Stimulated activated CD8-positive, alpha-beta memory T cell treated with anti-CD3 and anti-CD28 coated beads, Interleukin-15, amount 100 ng/mL, for 24 hours (primary cell): ENCODE measurements at regions not wholly inside any gene's neighbourhood (a gene's known extent, or its start where the extent isn't known, plus 50 kb on each side); places are given as distances from the start of the nearest gene placed in this dataset.

Experiments
- DNase-seq: peaks from one replicate; pipeline ENCODE4 v3.0.0-alpha.2; 2020; ENCODE audit warnings: low read depth

GRCh38 chr3:28739647-28740046 lies 391.0 kb upstream of the AZI2 start:
- DNase-seq: no peak

- no peak for DNase-seq
Observed at GRCh38 chr3:28743271-28743670, 394.6 kb upstream of the AZI2 start.

- DNase-seq: no peak
Observed at GRCh38 chr3:28743831-28744230, 395.2 kb upstream of the AZI2 start.

GRCh38 chr3:28745436-28745835 lies 396.8 kb upstream of the AZI2 start:
- DNase-seq: no peak

- DNase-seq: no peak
Observed at GRCh38 chr3:28745916-28746617, 397.4 kb upstream of the AZI2 start.

GRCh38 chr3:28746990-28747389 lies 398.4 kb upstream of the AZI2 start:
- no peak for DNase-seq

GRCh38 chr3:28751864-28752263 lies 403.2 kb upstream of the AZI2 start:
- no peak for DNase-seq

GRCh38 chr3:28752290-28752689 lies 403.7 kb upstream of the AZI2 start:
- no peak for DNase-seq

GRCh38 chr3:28756056-28756455 lies 407.4 kb upstream of the AZI2 start:
- DNase-seq: no peak

- no peak for DNase-seq
Observed at GRCh38 chr3:28758115-28758514, 409.5 kb upstream of the AZI2 start.

- no peak for DNase-seq
Observed at GRCh38 chr3:28761375-28761774, 412.8 kb upstream of the AZI2 start.

- no peak for DNase-seq
Observed at GRCh38 chr3:28765194-28765593, 416.6 kb upstream of the AZI2 start.

- DNase-seq: no peak
Observed at GRCh38 chr3:28768439-28768838, 419.8 kb upstream of the AZI2 start.

GRCh38 chr3:28777806-28778475 lies 429.3 kb upstream of the AZI2 start:
- DNase-seq: no peak

GRCh38 chr3:28780480-28780879 lies 431.9 kb upstream of the AZI2 start:
- DNase-seq: no peak

GRCh38 chr3:28781053-28781452 lies 432.4 kb upstream of the AZI2 start:
- no peak for DNase-seq

- DNase-seq: no peak
Observed at GRCh38 chr3:28786446-28786845, 437.8 kb upstream of the AZI2 start.

- no peak for DNase-seq
Observed at GRCh38 chr3:28788571-28788970, 439.9 kb upstream of the AZI2 start.

GRCh38 chr3:28791713-28792255 lies 443.2 kb upstream of the AZI2 start:
- no peak for DNase-seq

- no peak for DNase-seq
Observed at GRCh38 chr3:28792604-28793003, 444.0 kb upstream of the AZI2 start.

GRCh38 chr3:28799084-28799483 lies 450.5 kb upstream of the AZI2 start:
- no peak for DNase-seq

- DNase-seq: no peak
Observed at GRCh38 chr3:28800203-28800602, 451.6 kb upstream of the AZI2 start.

GRCh38 chr3:28808068-28808467 lies 459.4 kb upstream of the AZI2 start:
- DNase-seq: no peak

- no peak for DNase-seq
Observed at GRCh38 chr3:28816017-28816416, 464.9 kb upstream of the RBMS3 start.
